HG03521 (cell line): ENCODE measurements at regions not wholly inside any gene's neighbourhood (a gene's known extent, or its start where the extent isn't known, plus 50 kb on each side); places are given as distances from the start of the nearest gene placed in this dataset.

Experiments
- ATAC-seq: cut with Tn5 transposase; IDR thresholded peaks from one replicate; pipeline ENCODE4 v1.9.1; 2021; ENCODE audit warnings: mild to moderate bottlenecking, moderate library complexity; ENCODE audit not compliant: unreplicated experiment

- ATAC-seq = no peak
Observed at GRCh38 chr1:104921525-104921924, 1171.8 kb downstream of the AMY1C start.

GRCh38 chr1:104923075-104923474 is 1173.4 kb downstream of the AMY1C start:
- no peak for ATAC-seq

GRCh38 chr1:104929280-104929679 is 1179.6 kb downstream of the AMY1C start:
- no peak for ATAC-seq

- ATAC-seq = no peak
Observed at GRCh38 chr1:104932030-104932915, 1182.6 kb downstream of the AMY1C start.

- ATAC-seq = no peak
Observed at GRCh38 chr1:104932949-104933679, 1183.4 kb downstream of the AMY1C start.

GRCh38 chr1:104933846-104934245 is 1184.1 kb downstream of the AMY1C start:
- no peak for ATAC-seq

- ATAC-seq = no peak
Observed at GRCh38 chr1:104945406-104945805, 1195.7 kb downstream of the AMY1C start.

- ATAC-seq = no peak
Observed at GRCh38 chr1:104946558-104947210, 1197.0 kb downstream of the AMY1C start.

GRCh38 chr1:104953555-104953954 is 1203.9 kb downstream of the AMY1C start:
- no peak for ATAC-seq

- no peak for ATAC-seq
Observed at GRCh38 chr1:104973516-104973915, 1223.8 kb downstream of the AMY1C start.

GRCh38 chr1:104979651-104980050 is 1230.0 kb downstream of the AMY1C start:
- ATAC-seq = no peak

GRCh38 chr1:104987210-104987609 is 1237.5 kb downstream of the AMY1C start:
- peak; percentile 98 for ATAC-seq

- ATAC-seq = no peak
Observed at GRCh38 chr1:104989012-104989411, 1239.3 kb downstream of the AMY1C start.

- ATAC-seq = no peak
Observed at GRCh38 chr1:104991702-104992101, 1242.0 kb downstream of the AMY1C start.

- no peak for ATAC-seq
Observed at GRCh38 chr1:105000793-105001192, 1251.1 kb downstream of the AMY1C start.

- ATAC-seq = no peak
Observed at GRCh38 chr1:105004515-105004914, 1254.8 kb downstream of the AMY1C start.

- no peak for ATAC-seq
Observed at GRCh38 chr1:105005594-105006195, 1256.0 kb downstream of the AMY1C start.

- no peak for ATAC-seq
Observed at GRCh38 chr1:105017587-105017986, 1267.9 kb downstream of the AMY1C start.

GRCh38 chr1:105023719-105024118 is 1274.0 kb downstream of the AMY1C start:
- no peak for ATAC-seq

GRCh38 chr1:105027838-105028471 is 1278.3 kb downstream of the AMY1C start:
- no peak for ATAC-seq

GRCh38 chr1:105072446-105072845 is 1322.7 kb downstream of the AMY1C start:
- no peak for ATAC-seq
